Globus pallidus (tissue), 1 donor: ENCODE measurements at regions not wholly inside any gene's neighbourhood (a gene's known extent, or its start where the extent isn't known, plus 50 kb on each side); places are given as distances from the start of the nearest gene placed in this dataset.

Experiments used
- DNase-seq: peaks from one replicate; pipeline ENCODE4 v3.0.0-alpha.2; 2015; ENCODE audit warnings: low spot score

DNA sequence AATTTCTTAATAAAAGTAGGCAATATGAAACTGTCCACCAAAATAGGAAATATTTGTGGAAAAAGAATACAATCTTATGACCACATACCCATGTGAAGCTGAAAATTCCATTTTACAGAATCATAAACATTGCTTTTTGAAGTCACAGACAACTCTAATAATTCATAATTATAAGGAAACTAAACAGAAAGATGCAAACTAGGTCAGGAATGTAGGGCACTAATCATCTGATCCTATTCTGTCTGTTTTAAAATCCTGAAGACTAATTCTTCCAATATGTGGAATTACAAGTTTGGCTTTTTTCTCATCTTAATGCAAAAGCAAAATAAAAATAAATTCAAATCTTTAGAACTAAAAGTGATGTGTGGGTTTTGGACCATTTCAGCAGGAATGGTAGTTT is 528.6 kb downstream of the LTN1 start:
- DNase-seq: no peak

DNA sequence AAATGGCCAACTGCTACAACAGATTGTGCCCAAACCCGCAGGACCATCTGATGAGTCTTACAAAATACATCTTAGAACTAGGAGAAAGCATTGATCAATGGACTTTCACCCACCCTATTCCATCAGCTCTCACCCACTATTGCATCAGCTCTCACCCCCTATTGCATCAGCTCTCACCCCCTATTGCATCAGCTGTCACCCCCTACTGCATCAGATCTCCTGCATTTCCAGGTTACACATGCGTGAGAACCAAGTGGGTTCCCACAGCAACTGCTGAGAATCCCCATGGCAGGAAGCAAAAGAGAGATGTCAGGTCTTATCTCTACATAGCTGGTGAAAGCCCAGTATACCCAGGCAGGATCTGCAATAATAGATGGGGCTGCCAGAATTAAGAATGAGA is 533.5 kb downstream of the LTN1 start:
- no peak for DNase-seq

DNA sequence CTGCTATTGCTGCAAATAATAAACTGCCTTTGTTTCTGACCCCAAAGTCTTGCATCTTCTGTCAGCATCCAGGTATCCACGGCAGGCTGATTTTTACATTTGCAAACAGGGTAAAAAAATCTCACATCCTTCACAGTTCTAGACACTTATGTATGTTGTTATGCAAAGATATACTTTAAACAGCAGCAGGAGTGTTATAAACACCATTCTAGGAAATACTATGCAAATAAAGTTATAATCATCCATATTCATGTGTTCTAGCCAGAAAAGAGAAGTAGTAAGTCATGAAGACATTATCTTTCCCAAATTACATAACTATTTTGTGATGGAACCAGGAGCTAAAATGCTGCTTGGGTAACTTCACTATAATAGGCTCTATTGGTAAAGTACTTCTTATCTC is 534.2 kb downstream of the LTN1 start:
- no peak for DNase-seq

DNA sequence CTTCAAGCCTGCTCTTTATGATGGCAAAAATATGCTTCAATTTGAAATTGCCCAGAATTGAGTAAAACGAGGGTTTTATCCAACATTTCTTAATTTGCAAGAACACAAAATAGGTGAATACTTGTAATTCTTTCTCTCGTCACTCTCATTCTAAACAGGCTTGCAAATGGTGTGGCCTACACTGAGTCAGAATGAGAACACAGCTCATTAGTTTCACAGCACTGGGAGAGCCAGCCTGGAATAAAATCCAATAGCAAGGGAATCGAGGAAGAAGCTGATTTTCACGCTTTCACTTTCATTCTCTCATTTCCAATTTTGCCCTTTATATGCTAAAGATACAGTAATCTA is 537.5 kb downstream of the LTN1 start:
- DNase-seq: no peak

DNA sequence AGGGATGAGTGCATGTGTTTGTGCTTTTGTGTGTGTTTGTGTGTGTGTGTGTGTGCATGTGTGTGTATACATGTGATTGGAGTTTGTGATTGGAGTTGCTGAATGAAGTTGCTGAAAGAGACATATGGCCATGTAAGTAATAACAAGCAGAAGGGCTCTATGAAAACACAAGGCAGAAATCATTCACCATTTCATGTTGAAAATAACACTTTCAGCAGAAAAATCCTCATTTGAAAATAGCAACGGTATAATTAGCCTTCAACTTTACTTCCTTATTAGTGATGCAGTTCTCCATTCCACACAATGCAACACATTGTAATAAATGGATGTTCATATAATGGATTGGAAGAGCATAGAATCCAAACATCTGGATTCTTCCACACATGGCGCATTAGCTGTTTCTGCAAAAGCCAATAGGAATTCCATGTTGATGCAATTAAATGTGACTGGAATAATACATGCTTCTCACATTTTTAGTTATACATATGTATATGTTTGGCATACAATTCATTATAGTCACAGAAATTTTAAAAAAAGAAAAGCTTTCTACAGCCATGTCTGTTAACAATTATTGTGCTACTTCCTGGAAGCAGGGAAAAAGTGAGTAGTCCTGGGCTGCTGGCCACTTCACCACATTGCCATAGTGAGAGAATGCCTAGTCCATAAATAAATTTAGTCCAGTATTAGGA is 538.0 kb downstream of the LTN1 start:
- no peak for DNase-seq

DNA sequence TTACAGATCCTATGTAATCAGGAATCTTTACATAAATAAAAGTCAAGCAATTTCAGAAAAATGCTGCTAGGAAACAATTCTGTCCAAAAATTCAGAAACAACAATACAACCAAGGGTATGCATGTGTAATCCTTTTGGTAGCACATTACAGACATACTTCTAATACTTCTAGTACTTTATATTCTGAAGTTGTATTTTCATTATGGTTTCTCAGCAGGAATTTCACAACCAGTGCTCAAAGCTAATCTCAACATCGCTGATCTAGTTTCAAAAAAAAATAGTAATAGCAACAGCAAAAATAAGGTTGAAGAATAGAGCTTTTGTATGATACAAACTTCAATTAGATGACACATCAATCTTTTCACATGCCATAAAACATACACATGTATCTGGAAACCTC is 545.2 kb downstream of the LTN1 start:
- no peak for DNase-seq

DNA sequence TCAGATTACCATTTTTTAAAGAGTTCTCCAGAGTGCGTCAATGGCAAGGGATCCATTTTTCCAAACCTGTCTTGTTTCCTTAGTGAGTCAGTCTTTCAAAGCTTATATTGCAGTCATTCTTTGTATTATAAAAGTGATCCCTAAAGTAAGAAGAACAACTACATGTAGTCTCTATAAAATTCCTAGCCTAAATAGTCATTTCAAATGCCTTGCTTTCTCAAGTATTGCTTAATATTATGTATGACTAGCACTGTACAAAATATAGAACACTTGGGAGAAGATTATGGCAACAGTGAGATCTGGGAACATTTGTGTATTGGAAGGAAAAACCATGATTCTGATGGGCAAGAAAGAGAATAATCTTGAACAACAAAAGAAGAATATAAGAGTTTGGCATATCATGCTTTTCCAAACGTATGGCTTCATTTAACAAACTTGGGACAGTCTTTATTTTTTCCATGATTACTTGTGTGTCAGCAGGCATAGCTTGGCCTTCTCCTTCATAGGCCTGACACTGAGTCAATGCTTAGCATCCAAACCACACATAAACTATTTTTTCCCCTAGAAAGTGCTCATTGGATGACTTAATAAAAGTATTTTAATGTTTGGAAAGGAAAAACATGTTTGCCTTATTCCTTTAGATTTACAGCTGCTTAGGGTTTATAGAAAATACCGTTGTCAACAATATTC is 547.4 kb downstream of the LTN1 start:
- no peak for DNase-seq

DNA sequence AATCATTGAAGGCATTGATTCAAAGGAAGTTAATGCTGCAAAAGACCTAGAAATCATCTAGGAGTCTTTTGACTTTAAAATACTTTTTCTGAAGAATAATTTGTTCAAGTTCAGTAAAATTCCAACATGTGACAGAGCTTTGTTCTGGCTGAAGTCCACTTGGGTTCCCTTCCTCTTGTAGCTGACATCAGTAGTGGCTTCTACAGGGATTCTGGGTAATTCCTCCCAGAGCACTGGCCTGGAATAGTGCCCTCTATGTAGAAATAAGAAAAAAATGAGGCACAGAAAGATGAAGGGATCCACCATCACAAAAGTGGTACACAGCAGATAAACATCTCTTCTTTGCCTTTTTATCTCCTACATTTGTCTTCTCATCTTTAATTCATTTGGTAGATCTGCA is 548.1 kb downstream of the LTN1 start:
- DNase-seq: no peak

DNA sequence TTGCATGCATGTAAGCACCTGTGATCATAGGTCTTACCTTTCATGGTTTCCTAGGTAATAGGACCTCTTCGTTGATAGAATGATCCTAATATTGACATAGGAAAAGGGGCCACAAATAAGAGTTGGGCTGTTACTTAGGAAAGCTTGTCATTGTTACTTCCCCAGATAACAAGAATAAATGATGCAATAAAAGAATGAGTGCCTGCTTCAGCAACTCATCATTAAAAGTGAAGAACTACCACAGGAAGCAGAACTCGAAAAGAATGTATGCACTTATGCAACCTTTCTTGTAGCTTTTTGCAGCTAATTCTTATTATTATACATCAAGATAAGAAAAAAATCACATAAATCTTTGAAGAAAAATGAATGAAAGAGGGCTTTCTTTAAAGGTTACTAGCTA is 548.6 kb downstream of the LTN1 start:
- no peak for DNase-seq

DNA sequence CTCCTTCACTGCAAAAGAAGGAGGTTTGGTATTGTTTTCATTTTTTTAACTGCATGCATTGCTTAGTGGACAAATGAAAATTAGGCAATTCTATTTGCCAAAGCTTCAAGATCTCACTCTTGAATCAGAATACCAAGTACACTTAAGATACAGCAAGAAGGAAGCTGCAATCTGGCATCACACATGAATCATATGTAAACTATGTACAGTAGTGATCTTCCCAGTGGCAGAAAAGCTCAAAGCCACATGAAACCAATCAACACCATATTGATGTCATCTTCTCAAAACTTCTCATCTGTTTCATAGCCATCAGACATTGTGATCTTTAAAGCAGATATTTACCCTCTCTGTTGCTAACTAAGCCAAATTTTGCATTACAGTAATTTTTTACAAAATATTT is 550.1 kb downstream of the LTN1 start:
- DNase-seq: no peak

DNA sequence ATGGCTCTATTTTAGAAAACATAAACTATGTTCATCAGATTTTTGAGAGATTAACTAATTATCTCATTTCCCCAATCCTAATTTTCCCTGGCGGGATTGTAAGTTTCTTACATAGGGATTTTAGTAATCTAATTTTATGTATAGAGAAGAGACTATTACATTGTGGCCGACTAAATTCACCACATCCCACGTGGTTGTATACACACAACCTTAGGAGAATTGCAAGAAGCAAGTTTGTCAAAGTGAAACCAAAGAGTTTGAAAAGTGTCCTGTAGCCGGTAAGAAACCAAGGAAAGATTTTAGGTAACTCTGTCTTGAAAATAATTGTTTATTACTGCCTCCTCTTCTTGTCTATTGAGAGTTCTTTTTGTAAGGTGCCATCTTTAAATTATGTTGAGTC is 550.6 kb downstream of the LTN1 start:
- no peak for DNase-seq

DNA sequence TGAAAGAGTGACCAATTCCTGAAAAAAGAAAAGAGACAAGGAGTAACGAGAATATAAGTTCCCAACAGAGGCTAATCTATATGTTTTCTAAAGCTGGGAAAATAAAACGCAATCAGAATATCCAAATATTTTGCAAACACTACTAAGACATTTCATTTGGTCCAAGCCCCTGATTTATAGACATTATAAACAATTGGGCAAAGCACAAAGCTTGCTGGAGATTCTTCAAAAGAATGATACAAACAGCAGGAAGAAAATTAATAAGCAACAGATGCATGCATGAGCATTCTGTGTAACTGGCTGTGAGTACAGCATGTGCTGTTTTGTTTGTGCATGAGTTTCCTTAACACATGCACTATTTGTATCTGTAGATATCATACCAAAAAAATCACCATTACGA is 552.9 kb downstream of the LTN1 start:
- no peak for DNase-seq

DNA sequence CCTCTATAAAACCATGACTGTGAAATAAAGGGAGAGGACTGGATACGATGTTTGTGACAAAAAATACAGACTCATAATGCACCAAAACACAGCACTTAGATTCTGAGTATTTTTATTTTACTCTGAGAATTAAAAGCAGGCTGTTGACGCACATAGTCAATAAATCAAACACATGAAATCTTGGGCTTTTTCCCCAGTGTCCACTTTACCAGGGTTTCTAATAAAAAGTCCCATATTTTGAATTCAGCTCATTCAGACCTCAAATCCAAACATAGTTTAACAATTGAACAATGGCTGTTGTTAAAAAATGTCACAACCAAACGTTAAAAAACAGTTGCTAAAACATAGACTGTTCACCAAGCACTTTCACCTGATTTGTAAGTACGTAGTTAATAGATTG is 553.4 kb downstream of the LTN1 start:
- DNase-seq: no peak

DNA sequence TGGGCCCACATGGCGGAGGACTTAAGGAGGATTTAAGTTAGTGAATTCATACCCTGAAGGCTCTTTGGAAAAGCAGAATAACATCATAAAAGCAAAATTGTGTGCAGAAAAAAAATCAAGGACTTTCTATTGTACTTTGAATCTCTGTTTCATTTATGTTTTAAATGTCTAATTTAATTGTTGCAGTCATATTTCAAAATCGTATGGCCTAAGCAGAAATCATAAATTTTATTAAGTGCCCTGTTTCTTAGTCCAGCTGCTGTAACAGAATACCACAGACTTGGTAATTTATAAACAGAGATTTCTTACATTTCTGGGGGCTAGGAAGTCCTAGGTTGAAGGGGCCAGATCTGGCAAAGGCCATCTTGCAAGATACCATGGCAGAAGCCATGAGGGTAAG is 555.6 kb downstream of the LTN1 start:
- no peak for DNase-seq

DNA sequence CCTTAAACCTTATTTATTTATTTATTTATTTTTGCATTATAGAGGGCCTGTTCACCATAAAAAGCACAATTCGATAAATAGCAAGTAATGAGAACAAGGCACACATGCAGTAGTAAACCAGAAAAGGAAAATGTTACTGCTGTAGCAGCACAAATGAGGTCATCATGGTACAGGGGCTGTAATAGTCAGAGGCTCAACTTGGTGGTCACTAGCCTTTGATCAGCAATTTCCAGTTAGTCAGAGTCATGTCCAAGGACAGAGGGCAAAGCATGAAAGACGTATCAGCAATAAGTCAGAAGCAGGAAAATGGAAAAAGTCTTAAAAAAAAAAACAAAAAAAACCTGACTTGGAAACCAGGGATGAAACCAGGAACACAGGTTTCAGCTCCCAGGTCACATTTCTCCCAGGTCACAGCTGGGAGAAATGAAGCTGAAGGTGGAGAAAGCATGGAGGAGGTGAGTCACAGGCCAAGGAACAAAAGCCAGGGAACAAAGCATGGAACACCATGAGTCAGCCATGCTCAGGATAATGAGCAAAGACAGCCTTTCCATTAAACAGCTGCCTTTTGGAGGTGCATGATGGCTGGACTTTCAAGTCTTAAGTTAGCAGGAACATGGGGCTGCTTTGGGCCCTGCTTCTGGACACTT is 556.3 kb downstream of the LTN1 start:
- DNase-seq: no peak

DNA sequence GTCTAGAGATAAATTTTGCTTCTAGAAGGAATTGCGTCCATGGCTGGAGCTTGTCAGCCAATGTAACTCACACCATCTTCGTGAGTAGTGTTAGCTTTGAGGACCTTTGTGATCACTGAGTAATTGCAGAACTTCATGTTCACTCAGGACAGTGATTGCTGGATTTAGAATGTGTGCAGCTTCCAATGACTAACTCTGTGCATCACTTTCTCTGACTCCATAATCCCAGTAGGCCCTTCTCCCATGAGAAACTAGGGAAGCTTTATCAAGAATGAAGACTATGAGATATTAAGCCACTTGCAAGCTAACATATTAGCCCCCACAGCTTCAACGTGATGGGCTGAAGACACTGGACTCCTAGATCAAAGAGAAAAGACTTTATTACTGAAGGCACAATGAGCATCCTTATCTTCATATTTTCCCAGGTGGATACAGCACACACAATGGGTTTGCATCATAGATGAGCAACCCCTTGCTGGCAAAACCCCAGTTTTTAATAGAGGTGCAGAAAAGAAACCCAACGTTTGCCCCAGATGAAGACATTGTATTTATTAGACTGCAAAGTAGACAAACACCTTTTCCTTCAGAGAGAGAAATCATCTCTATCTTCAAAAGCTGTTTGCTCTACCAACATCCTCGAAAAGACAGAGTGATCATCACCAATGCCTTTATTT is 561.0 kb downstream of the LTN1 start:
- DNase-seq: no peak

DNA sequence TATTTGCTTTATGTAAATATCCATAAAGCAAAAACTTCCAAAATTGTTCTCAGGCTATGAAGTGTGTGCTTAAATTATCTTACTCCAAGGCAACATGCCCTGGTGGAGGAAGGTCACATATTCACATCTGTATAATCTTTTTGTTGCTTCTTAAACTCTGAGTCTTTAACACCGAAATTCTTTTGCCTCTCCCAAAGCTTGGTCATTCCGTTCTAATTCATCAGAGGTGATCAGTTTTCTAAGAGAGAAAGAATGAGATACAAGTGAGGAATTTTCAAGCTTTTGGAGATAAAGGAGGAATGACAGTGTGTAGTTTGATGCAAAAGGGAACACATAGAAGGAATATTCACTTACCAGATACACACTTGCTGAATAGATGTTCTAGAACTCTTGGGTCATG is 561.7 kb downstream of the LTN1 start:
- DNase-seq: no peak

DNA sequence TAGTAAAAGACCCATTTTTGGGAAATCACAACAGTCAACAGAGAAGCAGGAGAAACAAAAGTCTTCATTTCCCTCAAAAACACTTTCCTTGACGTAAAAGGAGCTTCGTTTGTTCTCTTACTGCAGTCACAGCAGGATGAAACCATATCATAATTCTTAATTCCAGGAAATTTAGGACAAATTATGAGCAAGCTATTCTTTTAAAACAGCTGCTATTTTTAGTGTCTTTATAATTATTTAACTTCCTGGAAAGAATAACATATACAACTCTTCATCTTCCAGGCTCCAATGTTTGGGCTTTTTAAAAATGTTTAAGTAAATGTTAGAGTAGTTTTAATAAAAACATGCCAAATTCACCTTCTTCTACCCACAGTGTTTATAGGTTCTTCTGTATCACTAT is 563.5 kb downstream of the LTN1 start:
- no peak for DNase-seq

DNA sequence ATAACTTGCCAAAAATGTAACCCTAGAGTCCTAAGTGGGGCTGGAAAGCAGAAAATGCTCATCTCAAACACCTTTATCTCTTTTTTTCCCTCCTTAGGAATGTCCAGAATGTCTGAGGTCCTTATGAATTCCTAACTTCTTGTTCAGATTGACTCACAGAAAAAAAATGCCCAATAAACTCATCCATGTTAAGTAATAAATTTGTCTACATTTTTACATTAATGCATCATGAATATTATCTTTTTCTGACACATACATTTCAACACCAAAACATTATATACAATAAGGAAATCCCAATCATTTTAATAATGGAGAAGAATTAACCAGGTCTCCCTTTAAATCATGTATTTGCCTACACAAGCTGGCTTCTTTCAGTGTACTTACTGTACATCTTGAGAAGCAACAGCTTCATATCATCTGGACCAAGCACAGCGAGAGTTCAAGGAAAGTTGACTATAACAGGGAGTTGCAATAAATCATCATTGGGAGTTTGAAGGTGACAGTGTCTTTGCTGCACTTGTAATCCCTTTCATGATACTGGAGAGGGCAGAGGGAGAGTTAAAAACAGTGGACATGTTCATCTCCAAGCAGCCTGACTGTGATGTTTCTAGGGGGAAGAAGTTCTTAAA is 565.2 kb downstream of the LTN1 start:
- DNase-seq: no peak

DNA sequence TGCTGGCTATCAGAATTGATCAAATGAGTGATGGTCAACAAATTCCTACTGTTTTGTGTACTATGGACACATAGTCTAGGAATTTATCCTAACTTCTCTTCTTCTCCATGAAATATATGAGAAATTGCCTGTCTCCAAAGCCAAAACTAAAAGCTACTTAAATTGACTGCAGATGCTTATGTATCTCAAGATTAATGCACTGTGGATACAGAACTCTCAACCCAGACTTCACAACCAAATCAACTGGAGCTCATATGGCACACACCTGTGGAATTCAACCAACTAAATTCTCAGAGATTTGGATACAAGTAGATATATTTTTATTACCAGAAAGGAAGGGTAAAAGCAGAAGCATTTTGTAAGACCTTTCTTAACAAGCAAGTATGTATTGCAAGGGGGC is 566.1 kb downstream of the LTN1 start:
- no peak for DNase-seq

DNA sequence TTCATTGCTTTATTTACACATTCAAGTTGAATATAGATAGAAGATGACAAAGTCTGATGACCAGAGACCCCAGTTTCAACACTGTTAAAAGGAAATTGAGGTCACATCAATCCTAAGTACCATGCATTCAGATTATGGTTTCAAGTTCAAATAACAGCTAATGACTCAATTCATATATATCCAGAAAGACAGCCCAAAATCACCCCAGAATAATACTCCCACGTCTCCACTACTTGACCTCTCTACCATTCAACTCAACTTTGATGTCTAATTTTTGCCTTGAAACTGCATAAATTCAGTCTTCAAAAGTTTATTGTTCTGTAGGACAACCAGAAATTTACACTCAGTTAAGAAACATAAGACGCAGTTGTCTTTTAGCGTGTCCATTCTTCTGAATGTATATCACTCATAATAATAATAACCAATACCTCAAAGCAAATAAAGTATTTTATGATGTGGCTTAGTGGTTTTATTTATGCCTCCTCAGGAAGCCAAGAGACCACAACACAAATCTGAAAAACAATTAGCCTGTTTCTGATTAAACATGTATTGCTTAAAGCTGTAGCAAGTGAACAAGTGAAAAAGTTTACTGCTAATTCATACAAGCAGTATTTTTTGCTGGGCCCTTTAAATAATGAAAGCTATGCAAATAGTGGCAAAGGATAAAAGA is 569.0 kb downstream of the LTN1 start:
- no peak for DNase-seq
